Stimulated activated CD8-positive, alpha-beta memory T cell treated with anti-CD3 and anti-CD28 coated beads, Interleukin-2, amount 100 ng/mL, for 48 hours (primary cell): ENCODE measurements at regions not wholly inside any gene's neighbourhood (a gene's known extent, or its start where the extent isn't known, plus 50 kb on each side); places are given as distances from the start of the nearest gene placed in this dataset.
A peak's percentile ranks its signal among the peaks of the same experiment; 100 is the strongest.

ENCODE experiments used
- DNase-seq, 2 donors: peaks; one replicate each; pipeline ENCODE4 v3.0.0-alpha.2; 2020; ENCODE audit warnings: low read depth in 2 of 2

DNA sequence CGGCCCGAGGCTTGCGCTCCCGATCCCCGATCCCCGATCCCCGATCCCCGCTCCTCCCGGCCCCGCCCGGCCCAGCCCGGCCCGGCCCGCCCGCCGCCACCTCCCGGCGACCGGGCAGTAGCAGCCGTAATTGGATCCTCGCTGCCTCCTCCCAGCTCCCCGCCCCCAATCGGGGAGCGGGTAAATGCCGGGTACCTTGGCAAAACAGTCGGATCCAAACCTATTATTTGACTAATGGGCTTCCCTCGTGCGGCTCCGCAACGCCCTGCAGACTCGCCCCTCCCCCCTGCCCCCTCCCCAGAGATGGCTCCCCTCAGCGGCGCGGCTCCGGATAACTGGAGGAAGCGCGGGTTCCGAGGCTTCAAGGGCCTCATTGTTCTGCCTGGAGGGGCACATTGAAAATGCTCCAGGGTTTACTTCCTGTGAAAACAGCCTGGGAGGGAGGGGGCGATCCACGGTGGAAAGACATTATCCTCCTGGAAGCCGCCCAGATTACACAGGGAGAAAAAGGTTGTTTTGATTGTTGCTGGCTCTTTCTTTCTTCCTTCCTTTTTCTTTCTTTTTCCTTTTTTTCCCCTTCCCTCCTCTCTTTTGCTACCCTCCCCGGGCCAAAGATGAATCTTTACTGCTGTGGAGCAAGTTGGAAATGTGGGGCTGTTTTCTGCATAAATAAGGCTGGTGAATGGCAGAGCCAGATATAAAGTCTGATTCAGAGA is 94.7 kb upstream of the ZMIZ1 start:
- DNase-seq, result peak; percentile 30

DNA sequence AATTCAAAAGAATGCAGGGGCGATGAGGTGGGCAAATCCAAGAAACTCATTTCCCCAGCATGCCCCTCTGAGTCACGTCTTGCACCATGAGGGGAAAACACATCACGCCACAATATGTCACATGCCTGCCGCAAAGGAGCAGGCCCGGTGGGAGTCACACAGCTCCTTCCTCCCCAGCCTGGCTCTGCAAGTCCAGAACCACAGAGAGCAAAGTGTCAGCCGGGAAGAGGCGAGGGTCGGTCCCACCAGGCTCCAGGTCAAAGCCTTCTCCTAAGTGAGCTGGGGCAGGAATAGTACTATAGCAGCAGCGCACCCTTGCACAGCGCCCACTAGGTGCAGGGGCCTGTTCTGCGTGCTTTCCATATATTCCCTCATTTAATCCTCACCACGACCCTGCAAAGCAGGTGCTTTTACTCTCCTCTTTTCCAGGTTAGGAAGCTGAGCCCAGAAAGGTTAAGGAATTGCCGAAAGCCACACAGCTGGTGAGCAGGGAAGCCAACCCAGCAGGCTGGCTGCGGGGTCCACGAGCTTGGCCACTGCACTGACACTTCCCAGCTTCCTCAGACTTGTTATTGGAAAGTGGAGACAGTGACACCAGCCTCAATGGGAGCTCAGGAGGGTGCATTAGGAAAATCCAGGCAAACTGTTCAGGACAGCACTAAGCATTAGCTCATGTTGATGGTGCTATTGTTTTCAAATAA is 94.0 kb upstream of the ZMIZ1 start:
- DNase-seq, result peak; percentile 49 to 69

DNA sequence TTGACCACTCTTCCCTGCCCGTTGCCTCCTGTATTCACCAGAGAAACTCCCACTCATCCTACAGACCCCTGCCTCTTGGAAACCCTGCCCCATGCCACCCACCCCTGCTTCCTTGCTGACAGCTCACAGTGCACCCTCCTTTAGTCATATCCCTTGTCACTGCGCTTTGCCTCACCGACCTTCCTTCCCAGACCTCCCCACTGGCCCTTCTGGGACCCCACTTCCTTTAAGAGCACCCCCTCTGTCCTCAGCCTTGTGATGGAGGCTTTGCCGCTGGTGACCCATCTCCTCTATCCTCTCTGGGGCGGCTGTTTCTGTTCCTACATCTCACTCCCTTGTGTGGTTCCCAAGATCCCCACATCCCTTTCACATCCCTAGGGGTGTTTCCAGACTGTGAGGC is 92.8 kb upstream of the ZMIZ1 start:
- DNase-seq, result no peak

DNA sequence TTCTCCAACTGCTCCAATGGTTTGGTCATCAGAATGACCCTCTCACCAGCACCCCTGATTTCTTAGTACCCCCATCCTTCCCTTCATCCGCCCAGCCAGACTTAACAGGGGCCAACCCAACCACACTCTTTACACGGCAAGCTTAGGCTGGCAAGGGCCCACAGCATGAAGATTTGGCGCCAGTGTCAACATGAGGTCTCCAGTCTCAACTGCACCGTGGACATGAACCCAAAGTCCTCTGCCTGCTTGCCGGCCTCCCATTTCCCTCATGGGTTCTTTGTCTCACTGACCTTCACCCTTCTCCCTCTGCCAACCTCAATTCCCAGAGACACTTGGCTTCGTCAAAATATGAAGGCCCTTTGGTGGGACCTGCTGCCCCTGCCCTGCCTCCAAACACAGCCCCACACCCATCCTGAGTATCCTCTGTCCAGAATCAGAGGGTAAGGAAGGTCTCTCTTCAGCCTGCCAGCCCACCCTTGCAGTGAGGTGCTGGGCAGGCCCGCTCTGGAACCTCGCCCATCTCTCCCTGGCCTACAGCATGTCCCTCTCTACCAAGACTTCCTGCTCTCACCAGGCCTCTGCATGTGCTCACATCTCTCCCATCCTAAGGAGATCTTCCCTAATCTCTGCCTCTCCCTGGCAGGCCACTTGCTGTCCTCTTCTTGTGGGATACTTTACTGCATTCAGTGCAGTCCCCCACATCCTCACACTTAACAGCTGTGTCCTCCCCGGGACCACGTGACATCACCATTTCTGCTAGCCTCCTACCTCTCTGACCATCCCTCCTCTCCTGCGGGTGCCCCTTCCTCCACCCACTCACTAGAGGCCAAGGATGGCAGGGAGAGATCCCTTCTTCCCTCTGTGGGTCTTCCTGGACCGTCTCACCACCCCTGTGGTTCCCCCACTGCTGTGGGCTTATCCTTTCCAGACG is 91.7 kb upstream of the ZMIZ1 start:
- DNase-seq, result no peak

DNA sequence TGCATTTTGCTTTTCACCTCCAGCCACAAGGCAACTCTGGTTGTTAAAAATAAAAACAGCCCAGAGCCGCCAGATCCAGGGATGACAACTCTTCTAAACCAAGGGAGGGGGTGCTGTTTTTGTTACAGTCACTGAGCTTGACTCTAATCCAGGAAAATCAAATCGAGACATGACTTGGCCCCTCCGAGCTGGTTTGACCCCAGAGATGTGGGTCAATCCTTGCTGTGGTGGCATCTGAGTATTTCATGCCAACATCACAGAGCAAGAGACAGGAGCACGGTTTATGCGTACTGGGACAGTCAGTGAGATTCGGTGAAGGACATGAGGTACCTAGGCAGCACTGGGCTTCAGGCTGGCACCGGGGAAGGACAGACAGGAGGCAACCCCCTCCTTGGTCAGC is 88.8 kb upstream of the ZMIZ1 start:
- DNase-seq, result no peak

DNA sequence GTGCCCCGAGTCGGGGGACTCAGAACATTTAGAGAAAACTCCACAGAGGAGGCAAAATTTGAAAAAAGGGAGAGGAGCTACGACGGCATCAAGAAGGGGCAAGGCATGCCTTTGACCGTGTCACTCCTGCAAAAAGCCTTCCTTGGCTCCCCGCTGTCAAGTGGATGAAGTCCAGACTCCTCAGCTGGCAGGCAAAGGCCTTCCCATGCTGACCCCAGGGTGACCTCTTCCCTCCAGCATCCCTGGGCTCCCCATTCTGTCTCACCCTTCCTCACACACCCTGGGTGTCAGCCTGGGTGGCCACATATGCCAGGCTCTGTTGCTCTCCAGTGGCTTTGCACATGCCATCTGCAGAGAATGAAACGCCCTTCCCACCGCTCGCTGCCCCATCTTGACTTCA is 88.4 kb upstream of the ZMIZ1 start:
- no peak for DNase-seq

DNA sequence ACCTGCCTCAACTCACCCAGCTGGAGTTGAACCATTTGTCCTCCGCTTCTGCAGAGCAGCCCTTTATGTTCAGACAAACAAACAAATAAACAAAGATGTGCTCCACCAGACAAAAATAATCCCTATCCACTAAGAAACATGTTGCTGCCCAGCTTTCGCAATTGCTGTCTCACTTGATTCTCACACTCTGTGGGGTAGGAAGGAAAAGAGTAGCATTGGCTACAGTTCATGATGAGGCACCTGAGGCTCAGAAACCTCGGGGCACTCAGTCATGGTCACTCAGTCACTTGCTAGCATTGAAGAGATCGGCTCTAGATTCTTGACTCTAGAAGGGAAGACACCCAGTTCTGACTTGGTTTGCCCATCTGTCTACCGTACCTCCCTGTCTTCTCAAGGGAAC is 88.0 kb upstream of the ZMIZ1 start:
- no peak for DNase-seq

DNA sequence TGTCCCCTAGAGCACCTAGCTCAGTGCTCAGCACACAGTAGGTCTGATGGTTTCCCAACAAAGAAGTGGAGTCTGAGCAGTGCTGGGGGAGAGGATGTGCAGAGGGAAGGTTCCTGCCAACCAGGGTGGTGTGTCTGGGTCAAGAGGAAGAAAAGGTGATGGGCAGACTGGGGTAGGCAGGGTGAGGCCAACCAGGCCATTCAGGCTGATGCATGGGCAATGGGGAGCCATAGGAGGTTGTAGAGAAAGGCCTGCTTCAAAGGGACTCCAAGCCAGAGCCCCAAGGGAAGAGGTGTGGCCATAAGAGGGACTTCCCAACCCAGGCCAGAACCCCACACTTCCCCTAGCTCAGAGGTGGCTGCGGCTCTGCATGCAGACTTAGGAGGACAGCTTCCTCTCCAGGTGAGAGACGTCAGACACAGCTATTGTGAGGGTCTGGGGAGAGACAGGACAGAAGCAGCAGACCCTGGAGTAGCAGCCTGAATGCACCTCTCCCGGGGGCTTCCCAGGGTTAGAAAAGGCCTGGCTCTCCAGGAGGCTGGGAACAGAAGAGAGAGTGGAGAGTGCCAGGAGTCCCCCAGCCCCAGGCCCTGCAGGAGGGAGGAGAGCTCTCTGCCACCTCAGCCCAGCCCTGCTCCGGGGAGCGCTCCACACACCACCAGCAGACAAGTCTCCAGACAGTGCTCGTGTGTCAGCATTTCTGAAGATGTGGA is 87.4 kb upstream of the ZMIZ1 start:
- DNase-seq, result peak in 1 of 2 donors; percentile 10

DNA sequence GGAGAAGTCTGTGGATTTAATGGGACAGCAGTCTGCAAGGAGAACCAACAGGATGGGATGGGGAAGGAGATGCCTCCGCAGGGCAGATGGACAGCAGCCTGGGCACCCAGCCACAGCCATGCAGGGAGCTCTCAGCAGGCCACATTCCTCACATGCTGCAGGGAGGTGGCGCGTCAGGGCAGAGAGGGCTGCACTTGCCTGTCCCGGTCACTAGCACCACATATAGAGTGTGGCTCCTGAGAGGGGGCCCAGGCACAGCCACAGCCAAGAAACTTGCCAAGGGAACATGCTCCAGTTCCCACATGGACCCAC is 86.8 kb upstream of the ZMIZ1 start:
- DNase-seq, result no peak

DNA sequence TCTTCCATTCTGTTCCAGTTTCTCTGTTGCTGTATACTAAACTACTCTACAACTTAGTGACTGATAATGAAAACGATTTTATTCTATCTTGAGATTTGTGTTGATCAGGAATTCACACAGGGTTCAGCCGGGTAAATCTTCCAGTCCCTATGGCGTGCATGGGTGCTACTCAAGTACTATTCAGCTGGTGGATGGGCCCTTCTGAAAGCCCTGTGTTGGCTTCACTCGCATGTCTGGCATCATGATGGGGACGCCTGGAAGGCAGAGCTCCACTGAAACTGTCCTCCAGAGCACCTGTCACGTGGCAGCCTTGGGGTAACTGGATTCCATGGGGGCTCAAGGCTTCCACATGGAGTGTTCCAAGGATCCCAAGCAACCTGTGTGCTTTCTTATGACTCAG is 86.0 kb upstream of the ZMIZ1 start:
- no peak for DNase-seq

DNA sequence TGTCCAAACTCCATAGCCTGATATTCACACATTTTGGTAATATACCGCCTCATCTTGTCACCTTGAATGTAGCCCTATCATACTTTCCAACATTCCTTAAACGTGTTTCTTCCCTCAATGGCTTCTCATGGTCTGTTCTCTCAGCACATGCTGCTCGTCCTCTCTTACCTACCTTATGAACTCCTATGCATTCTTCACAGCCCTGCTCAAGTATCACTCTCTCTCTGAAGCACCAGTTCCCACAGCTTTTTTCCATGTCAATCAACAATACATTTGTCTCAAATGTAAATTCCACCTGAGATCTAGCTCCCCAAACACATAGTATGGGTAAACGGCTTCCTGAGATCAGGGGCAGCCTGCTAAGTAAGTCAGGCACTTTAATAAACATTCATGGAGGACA is 85.2 kb upstream of the ZMIZ1 start:
- no peak for DNase-seq

DNA sequence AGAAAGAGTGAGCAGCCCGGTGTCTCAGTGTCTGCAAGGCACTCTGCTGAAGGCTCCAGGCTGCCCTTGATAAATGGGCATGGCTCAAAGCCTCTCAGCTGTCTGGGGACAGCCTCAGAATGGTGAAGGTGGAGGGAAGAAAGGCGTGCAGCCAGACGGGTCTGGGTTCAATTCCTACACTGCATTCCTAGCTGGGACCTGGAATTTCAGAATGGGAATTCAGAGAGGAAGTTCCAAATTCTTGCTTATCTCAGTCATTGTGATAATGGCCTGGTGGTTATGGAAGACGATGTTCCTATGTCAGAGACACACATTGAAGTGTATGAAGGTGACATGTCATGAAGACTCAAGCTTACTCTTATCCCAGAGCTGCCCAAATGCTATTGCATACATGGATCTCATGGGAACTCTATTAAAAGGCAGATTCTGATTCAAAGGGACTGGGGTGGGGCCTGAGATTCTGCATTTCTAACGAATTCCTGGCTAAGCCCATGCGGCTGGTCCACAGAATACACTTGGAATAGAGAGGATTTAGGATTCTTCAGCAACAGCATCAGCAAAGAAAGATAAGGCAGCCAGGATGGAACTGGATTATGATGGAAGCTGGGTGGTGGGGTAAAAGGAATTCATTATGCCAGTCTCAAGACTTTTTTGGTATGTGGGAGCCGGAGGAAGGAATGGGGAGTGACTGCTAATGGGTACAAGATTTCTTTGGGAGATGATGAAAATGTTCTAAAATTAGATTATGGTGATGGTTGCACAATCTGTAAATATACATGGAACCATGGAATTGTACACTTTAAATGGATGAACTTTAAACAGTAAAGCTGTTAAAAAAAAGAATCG is 82.6 kb upstream of the ZMIZ1 start:
- no peak for DNase-seq

DNA sequence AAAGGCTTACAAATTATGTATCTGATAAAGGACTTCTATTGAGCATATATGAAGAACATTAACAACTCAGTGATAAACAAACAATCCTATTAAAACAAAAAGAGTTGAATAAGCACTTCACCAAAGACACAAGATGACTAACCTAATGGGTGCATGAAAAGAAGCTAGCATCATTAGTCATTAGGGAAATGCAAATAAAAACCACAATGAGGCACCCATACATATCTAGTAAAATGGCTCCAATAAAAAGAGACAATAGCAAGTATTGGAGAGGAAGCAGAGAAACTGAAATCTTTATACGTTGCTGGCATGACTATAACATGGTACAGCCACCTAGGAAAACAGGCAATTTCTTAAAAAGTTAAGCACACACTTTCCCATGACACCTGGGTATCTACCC is 77.6 kb upstream of the ZMIZ1 start:
- DNase-seq, result no peak

DNA sequence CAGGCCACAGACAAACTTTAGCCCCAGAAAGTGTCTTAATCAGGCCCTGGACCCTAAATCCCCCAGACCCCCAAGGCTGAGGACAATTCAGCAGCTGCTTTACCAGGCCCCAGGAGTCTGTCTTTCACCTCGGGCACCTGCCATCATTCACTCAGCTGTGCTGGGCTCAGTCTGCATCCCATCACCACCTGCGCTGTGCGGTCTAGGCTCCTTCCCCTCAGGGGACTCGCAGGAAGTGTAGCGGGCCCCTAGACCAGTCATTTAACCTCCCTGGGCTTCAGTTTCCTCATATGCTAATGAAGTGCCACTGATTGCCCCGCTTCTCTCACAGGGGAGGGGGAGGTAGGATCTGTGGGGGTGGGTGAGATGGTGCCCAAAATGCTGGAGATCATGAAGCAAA is 76.4 kb upstream of the ZMIZ1 start:
- no peak for DNase-seq

DNA sequence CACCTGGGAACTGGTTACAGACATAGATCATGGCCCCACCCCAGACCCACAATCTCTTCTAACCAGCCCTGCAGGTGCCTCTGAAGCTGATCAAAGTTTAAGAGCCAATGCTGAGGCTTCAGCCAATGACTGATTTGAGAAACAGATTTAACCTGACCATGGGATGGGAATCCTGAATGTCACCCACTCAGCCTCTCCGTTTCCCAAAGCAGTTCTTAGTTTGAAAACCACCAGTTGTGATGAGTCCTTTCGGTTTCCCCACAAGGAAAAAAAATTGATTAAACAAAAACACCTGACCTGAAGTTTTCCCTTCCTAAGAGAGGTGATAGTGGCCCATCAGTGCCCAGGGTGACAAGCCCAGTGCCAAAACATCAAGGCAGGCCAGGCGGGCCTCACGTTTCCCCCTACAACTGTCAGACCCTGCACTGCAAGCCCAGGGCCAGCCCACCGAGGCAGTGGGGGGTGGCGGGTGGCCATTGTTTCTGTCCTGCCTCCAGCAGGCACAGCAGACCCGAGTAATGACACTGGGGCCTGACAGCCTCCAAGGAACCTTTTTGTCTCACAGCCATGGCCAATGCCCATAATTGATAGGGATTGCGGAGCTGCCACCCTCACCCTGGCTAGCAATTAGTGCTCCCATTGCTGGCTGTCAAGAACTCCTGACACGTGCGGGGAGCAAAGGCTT is 75.4 kb upstream of the ZMIZ1 start:
- DNase-seq, result no peak

DNA sequence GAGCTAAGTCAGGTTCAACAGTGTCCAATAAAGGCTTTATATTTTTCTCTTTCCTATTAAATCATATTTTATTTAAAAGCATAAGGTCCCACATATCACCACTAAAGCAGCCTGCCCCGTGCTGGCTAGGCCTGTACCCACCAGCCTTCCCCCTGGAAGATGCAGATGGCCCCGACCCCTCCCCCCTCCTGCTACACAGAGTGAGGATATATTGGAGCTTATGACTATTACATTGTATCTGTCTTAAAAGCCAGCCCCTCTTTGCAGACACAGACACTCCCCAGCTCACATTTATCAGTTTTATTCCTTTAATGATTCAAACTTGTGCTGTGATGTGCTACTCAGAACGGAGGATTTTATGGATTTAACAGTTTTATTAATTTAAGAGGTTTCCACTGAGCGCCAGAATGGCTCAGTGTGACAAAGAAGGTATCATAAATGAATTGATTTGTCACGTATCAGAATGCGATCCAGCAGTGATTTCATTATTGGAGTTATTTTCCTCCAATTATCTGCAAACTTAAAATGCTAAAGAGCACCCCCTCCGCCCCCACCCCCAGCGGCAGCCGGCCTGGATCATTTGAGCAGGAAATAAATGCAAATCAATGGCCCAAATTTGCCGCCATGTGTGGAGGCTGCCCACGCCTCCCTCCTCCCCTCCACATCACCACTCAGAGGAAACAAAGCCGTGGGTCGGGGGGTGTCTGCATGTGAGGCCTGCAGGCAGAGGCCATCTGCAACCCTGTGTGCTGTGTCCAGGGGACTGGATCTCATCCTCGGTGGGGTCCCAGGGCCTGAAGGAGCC is 72.6 kb upstream of the ZMIZ1 start:
- DNase-seq, result no peak

DNA sequence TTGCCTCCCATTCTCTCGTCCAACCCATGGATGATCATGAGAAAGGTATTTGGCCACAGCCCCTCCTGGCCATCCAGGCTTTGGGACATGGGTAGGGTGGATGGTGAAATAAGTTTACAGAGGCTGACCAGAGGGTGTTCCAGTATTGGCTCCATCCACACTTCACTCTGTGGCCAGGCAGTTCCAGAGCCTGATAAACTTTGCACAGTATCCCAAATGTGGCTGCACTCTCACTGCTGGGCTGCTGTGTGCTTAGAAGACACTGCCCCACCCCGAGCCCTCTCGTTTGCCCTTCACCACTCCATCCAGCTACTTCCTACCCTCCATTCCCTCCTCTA is 72.0 kb upstream of the ZMIZ1 start:
- DNase-seq, result no peak

DNA sequence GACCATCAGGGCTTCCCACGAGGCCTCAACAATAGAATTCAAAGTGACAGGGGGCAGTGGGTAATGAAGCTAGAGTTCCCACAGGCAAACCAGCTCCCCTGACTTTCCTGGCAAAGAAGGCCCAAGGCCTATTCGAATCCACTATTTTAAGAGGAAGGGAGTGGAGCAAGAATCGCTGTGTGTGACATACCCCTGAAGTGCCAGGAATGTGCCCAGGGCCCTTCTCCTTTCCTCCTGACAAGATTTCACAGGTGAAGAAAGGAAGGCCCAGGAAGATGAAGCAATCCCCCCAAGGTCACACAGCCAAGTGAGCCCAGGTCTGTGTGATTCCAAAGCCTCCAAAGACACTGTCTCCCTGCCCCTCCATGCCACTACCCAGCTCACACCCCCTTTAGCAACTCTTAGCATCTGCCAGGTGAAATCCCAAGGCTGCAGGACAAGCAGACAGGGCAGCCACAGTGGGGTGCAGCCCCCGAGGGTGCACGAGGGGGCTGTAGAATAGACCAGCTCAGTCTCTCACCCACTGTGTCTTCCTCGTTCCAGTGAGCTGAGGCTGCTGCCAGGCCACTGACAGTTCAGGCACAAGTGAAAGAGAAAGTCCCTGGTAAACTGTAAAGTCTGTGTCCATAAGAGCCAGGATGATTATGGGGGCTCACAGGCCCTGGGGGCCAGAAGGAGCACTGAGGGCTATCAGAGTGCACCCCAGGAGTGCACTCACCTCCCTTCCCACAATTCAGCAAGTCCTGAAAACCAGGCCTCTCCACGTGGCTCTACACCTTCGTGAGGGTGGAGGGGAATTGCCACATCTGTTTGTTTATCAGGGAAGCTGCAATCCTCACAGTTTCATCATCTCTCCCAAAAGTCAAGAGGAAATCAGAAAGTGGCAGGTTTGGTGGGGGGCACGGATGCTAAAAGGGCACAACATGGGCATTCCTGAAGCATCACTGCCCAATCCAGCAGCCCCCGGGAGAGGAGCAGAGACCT is 70.8 kb upstream of the ZMIZ1 start:
- no peak for DNase-seq
